ENCODE measurements at regions not wholly inside any gene's neighbourhood (a gene's known extent, or its start where the extent isn't known, plus 50 kb on each side); places are given as distances from the start of the nearest gene placed in this dataset.

GRCh38 chr5:74382123-74382855 is 258.2 kb downstream of the ENC1 start:
- DNase-seq (ENCODE audit: low read depth): no peak

DNA sequence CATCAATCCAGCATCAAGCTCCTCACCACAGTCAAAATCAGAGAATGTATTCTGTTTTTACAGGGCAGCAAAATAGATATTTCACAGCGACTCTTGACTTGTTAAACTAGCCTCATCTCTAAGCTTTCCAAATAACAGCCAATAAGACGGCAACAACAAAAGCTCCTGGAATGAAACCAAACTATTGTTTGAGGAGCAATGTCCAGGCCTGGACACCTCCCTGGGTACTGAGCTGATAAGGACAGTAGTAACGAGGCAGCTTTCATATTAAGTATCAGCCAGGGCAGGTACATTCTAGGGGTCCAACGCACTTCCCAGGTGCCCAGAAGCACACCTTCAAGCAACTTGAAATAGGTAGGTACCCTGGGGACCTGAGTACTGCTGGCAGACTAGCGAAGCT is 260.3 kb downstream of the ENC1 start:
- DNase-seq (ENCODE audit: low read depth): no peak

DNA sequence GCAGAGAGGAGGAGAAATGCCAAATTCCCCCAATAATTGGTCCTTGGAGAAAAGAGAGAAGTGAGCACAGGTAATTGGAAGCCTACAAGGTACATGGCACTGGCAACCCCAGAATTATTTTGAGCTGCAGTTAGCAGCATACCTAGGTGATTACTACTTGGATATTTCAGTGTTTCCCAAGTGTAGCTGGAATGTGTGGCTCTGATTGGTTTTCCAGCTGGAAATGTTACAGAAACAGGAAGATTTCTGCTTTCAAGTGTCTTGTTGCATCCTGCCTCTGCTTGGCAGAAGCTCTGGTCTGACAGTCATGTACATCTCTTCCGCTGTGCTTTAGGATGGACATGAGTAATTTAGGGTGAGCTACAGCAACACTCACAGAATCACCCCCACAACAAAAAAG is 262.1 kb downstream of the ENC1 start:
- no peak for DNase-seq (ENCODE audit: low read depth)

- DNase-seq (ENCODE audit: low read depth): no peak
Measured at GRCh38 chr5:74376187-74376586, 264.3 kb downstream of the ENC1 start.

DNA sequence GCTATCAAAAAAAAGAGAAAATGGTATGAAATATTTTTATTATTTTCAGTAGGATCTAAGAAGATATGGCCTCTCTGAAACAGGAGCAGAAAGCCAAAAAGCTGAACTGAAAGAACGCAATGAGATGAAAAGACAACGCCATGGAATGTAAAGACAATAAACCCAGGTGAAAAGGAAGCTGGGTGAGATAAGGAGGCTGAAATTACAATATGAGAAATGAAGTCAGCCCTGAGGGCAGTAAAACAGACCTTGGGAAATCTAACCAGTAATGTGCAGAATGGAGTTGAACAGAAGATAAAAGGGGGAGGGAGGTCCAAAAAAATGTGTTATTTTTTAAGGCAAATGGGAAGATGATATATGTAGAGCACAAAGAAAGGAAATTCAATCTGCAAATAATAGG is 265.3 kb downstream of the ENC1 start:
- DNase-seq (ENCODE audit: low read depth): no peak

- no peak for DNase-seq (ENCODE audit: low read depth)
Measured at GRCh38 chr5:74374656-74375055, 265.9 kb downstream of the ENC1 start.

DNA sequence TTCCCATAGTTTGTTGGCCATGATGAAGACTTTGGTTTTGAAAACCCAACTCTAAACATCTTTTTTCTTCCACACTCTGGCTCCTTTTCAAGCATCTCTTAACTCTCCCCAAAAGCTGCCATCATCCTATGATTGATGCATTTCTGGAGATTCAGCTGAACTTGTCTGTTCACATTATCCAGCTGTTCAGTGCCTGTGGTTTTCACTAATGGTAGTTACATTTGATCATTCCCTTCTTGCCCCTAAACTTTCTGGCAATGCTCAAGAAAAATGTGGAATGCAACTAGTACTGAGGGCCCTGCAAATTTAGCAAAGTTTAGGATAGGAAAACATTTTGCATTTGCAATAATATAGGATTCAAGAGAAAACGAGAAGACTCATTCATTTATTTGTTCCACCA is 267.5 kb downstream of the ENC1 start:
- DNase-seq (ENCODE audit: low read depth): peak; percentile 87

- peak; percentile 18 for DNase-seq (ENCODE audit: low read depth)
Measured at GRCh38 chr5:74372502-74373064, 267.9 kb downstream of the ENC1 start.

DNA sequence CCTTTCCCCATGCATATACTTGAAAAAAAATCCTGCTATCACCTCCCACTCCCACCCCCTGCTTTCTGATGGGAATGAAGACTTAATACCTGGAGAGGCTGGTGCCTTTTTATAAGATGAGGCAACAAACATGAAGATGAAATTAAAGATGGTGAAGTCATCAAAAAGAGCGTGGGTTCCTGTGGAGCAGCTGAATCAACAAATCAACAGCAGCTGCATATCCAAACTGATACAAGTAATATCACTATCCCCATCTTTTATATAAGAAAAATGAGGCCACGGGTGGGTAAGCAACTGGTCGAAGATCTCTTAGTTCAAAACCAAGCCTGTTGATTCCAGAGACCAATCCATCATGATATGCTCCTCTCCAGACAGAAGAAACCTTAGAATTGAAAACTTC is 268.5 kb downstream of the ENC1 start:
- peak; percentile 87 for DNase-seq (ENCODE audit: low read depth)

- no peak for DNase-seq (ENCODE audit: low read depth)
Measured at GRCh38 chr5:74371621-74372020, 268.9 kb downstream of the ENC1 start.

GRCh38 chr5:74370168-74370567 is 270.4 kb downstream of the ENC1 start:
- no peak for DNase-seq (ENCODE audit: low read depth)

GRCh38 chr5:74369173-74369572 is 271.4 kb downstream of the ENC1 start:
- no peak for DNase-seq (ENCODE audit: low read depth)

DNA sequence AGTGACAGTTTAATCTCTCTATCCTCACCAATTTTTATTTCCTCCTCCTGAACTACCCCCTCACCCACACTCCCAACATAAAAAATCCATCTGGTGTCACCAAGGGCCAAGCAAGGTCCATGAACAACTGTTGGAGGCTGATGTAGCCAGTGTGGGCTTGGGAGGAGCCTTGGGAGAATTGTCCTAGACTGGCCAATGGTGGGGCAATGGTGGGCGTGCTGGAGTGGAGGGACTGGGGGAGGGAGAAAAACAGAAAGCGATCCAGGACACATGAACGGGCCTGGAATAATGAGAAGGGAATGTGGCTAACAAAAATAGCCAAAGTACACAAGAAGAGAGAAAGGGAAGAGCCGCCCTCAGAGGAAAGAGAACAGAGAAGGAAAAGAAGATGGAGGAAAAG is 272.6 kb downstream of the ENC1 start:
- DNase-seq (ENCODE audit: low read depth): no peak

DNA sequence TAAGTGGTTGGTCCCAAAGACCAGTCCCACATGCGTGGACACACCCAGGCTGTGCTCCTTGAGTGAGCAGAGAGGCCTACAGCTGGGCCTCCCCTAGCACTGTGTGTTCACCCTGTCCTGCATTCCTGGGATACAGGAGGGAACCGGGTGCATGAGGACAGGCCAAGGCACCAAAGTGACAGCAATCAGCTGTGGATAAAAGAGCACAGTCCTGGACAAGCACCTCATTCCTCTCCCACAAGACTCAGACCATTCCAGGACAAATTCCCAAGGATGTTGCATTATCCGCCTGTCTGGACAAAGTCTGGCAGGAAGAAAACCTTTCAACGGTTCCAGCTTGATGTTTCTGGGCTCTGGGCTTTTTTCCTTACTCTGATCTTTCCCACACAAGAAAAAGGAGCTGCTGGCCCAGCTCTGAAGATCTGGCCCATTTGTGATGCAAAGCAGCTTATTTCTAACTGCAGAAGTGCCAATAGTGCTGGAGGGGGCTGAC is 273.2 kb downstream of the ENC1 start:
- DNase-seq (ENCODE audit: low read depth): no peak

GRCh38 chr5:74365723-74366122 is 274.8 kb downstream of the ENC1 start:
- no peak for DNase-seq (ENCODE audit: low read depth)

DNA sequence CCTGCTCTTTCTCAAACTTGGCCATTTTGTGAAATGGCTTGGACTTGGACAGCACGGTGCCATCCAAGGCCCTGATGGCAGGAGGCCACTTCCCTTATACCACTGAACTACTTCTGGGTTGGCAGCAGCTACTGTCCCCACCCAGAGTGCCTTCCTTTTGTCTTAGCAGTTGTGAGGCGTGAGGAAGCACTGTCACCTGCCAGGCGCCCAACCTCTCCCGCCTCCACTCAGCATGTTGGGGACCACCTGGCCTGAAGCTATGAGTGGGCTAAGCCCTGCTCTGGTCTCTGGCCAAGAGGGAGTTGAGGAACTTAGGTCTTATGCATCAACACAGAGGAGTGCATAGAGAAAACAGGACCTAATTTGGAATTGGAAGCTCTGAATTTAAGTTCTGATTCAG is 276.0 kb downstream of the ENC1 start:
- no peak for DNase-seq (ENCODE audit: low read depth)

- no peak for DNase-seq (ENCODE audit: low read depth)
Measured at GRCh38 chr5:74363603-74364205, 276.8 kb downstream of the ENC1 start.

DNA sequence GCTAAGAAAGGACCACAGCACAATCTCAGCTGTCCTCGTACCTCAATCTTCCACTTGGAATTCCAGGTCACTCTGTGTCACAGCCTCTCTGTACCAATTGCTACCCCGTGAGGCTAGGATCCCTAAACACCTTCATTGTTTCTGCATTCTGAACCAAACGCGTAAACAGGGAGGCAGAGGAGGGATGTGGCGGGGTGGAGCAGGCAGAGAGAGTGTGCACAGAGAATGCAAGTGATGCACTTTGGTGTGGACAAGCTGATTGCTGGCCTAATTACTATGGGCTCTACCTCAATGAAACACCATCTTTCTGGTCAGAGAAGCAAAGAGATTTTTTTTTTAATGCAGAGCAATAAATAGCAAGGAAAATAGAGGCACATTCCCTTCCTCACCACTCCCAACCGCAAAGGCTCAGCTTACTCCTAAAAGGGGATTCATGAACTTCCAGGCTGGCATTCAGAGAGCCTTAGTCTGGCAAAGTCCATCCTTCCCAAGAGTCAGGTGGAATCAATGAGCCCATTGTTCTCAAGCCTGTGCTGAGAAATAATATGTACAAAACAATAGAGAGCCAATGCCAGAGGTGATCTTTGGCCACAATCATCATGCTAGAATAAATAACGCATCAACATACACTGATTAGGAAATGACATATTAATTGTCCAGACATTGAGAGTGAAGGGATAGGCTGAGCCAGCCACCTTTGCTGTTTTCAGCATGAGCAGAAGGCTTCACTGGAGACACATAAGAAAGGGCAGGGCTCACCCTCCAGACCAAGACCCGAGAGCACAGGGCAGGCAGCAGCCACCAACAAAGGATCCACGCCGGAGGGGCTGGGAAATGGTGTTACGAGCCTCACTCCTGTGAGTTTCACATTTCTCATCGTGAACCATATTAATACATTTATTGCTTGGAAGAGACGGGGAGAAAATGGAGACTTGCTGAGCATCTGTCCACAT is 278.8 kb downstream of the ENC1 start:
- DNase-seq (ENCODE audit: low read depth): no peak

GRCh38 chr5:74360535-74361210 is 279.9 kb downstream of the ENC1 start:
- peak; percentile 13 for DNase-seq (ENCODE audit: low read depth)

- DNase-seq (ENCODE audit: low read depth): peak; percentile 78
Measured at GRCh38 chr5:74357827-74358226, 282.7 kb downstream of the ENC1 start.

GRCh38 chr5:74356009-74356695 is 284.4 kb downstream of the ENC1 start:
- DNase-seq (ENCODE audit: low read depth): no peak
